HG03558 (cell line): ENCODE measurements at regions not wholly inside any gene's neighbourhood (a gene's known extent, or its start where the extent isn't known, plus 50 kb on each side); places are given as distances from the start of the nearest gene placed in this dataset.
A peak's percentile ranks its signal among the peaks of the same experiment; 100 is the strongest.

Source experiments
- ATAC-seq: cut with Tn5 transposase; IDR thresholded peaks from one replicate; pipeline ENCODE4 v1.9.1; 2021; ENCODE audit warnings: moderate number of reproducible peaks; ENCODE audit not compliant: unreplicated experiment; ENCODE audit errors: extremely low read depth

DNA sequence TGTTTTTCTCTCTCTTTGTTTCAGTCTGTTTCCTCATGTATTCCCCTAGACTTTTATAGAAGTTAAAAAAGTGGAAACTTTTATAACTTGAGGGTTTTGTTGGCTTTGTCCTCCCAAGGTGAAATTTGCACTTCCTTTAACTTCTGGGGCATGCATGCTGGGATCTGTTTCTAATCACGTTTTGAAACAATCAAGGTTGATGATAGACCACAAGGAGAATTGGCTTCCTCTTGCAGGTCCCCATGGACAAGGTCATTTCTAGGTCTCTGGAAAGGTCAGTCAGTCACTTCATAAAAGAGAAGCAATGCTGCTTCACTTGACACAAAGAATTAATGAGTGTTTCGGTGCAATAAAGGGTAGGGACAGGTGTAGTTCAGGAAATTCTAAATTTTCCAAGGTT, 811.8 kb upstream of the CELF2 start:
- no peak for ATAC-seq

DNA sequence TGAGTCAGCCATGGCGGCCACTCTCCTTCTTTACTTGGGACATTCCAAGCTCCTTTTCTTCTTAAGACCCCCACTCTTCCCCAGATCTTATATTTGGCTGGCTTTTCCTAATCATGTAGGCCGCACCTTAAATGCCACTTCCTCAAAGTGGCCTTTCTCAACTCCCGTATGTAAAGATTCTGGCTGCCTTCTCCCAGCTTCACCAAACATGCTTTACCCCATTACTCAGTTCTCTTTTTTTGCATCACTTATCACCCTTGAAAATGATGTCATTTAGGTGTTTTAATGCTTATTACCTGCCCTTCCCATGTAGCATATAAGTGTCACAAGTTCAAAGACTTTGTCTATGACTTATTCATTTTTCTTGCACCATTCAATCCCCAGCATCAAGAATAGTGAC, 810.1 kb upstream of the CELF2 start:
- ATAC-seq: no peak

DNA sequence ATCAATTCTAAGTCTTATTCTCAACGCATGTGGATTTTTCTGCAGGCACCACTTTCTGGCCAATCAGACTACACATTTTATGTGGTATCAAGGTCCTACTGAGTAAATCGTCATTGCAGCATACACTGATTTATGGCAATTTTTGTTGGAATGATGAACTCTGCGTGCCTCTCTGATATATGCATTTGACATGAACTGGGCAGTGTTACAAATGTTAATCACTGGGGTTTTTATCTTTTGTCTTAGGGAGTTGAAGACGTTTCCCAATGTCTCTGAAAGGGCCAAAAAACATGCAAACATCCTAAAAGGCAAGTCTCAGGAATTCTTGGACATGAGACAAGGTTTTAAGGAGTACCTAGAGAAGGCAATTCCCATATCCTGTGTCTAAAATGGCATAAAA, 809.5 kb upstream of the CELF2 start:
- ATAC-seq: no peak

DNA sequence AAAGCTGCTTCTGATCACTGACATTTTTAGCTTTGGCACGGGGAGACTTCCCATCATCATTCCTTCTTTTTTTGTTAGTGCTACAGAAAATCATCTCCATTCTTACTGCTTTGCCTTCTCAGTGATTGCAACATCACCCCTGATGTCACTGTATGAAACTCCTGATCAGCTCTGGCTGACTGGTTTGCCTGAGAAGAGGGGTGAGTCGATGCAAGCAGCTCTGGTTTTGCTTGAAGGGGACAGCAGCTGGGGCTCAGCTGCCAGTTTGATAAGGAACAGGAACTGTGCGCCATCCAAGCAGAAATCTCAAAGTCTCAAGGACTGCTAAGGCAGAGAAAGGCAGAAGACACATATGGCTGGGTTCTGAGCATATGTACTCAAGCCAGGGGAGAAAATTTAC, 808.5 kb upstream of the CELF2 start:
- peak; percentile 41 for ATAC-seq

DNA sequence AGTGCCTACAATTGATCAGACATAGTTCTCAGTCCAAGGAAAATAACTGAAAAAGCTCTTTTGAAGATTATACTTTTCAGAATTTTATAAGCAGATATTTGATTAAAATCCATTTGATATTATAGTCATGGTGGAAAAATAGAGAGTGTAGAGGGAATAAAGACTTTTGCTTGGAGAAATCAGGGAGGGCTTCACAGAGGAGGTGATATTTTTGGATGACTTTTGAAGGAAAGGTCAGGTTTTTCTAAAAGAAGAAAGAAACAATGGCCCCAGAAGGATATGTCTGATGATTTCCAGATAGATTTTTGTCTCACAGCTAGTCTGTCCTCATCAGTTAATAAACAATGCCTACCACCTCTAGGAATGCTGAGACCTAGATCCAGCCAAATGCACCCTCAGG, 806.3 kb upstream of the CELF2 start:
- ATAC-seq: no peak

DNA sequence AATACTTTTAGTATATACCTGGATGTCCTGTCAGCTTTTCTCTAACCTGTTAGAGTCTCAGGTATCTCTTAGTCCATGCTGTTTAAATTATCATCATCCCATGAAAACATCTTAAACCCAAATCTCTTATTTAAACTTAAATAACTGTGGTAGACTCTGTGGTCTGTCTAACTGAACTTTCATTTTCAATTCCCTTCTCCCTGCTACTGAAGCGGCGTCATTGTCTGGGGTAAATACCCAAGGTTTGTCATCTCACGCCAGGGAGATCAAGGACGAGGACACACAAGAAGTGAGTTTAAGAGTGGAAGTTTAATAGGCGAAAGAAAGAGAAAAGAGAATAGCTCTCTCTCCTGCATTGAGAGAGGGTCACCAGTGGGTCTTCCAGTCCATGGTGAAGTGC, 804.4 kb upstream of the CELF2 start:
- no peak for ATAC-seq

DNA sequence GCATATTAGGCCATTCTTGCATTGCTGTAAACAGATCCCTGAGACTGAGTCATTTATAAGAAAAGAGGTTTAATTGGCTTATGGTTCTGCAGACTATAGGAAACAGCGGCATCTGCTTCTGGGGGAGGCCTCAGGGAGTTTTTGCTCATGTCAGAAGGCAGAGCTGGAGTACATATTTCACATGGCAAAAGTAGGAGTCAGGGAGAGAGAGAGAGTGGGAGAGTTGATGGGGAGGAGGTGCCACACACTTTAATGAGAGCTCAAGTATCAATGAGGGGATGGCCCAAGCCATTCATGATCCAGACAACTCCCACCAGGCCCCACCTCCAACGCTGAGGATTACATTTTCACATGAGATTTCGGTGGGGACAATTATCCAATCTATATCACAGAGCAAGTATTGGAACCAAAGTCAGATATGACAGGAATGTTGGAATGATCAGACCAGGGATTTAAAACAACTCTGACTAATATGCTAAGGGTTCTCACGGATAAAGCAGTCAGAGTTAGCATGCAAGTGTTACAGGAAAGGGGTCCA, 795.3 kb upstream of the CELF2 start:
- ATAC-seq: no peak

DNA sequence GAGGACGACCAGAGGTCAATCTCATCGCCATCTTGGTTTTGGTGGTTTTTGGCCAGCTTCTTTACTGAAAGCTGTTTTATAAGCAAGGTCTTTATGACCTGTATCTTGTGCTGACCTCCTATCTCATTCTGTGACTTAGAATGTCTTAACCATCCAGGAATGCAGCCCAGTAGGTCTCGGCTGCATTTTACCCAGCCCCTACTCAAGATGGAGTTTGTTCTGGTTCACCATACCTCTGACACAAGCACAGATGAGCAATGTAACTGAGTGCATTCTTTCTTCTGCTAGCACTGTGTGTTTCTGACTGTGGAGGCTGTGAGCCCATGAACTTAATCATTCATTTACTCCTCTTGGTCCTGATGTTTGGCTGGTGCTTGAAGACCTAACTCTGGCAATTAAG, 794.5 kb upstream of the CELF2 start:
- ATAC-seq: no peak

DNA sequence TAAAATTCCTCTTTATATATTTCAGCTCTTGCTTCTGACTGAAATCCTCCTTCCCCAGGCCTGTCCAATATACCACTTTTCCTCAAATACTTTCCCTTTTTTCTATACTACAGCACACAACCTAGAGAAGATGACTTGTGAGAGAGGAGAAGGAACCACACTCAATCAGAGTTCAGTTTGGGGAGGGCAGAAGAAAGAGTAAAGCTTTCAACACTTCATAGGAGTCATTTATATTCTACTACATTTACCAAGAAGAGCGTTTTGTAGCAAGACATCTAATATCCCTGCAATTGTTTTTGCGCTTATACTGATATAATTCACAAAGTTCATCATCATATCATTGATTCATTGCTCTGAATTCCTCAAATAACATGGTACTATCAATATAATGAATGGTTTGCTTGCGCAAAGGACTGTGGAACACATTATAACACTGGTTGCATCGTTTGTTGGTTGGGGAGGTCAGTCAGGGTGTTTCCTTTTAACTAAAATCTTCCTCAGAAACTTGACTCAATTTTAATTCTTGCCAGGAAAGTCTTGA, 792.5 kb upstream of the CELF2 start:
- no peak for ATAC-seq

DNA sequence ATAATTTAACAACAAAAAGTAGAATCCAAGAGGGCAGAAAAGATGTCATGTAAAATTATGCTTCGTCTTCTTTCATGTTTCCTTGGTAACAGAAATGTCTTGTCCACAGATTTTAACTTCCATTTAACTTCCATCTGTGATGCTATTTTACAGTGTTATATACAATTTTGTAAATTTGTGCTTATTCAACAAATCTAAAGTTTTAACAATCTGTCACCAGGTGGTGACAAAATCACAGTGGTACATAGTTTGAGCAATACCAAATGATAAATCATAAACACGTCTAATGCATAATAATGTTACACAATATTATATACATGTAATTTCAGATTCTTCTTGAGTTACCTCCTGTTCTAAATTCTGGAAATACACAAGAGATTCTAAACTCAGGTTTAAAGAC, 784.4 kb upstream of the CELF2 start:
- ATAC-seq: no peak

DNA sequence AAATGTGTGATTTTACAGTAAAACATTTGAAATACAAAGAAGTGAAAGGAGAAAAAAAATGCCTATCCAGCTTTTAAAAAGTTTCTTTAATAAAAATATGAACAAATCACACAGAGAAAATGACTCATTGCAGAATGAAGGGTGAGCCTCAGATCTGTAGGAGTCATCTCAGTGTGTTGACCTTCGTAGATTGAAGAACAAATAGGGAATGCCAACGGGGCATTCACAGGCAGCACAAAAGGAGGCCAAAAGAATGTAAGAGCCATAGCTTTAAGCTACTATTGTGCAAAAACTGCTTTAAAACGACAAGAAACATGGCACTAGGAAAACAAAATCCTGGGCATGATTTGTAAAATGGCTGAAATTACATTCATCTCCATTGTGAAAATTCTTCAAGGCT, 782.7 kb upstream of the CELF2 start:
- no peak for ATAC-seq

DNA sequence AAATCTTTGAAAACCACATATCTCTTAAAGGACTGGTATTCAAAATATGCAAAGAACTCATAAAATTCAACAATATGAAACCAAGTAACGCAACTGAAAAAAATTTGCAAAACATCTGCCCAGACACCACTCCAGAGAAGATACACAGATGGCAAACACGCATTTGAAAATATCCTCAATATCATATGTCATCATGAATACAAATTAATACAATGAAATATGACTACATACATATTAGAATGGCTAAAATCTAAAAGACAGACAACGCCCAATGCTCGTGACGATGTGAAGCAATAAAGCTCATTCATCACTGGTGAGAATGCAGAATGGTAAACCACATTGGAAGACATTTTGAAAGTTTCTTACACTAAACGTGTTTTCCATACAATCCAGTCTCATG, 770.1 kb upstream of the CELF2 start:
- no peak for ATAC-seq

DNA sequence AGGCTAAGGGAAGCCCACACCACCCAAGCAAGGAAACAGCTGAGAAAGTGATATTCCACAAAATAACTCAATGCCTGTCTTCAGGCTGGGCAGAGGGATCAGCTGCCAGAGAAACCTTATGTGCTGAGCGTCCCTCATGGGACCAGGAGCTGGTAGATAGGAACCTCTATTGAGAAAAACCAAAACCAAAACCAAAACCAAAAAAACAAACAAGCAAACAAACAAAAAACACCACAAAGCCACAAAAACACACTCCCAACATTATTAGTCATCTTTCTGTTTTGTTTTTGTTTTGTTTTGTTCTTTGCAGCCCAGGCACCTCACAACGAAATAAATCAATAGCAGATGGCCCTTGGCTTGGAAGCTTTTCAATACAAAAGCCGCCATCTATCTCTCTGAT, 760.8 kb upstream of the CELF2 start:
- no peak for ATAC-seq

DNA sequence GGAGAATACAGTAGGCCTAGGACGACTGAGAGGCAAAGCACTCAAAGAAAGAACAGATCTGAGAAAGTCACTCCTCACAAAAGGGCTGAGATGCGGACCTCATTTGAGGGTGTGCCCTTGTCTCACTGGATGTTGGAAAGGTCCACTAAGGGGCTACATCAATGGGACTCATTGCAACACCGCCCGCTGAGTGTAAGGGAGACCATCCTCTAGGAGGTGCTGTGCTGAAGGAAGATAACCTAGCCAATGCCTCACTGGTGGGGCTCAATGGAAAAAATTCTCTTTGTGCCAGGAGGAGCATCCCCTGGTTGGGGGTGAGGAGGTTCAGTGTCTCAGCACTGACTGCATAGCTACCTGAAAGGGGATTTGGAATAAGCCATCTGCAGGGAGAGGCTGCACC, 758.7 kb upstream of the CELF2 start:
- no peak for ATAC-seq

DNA sequence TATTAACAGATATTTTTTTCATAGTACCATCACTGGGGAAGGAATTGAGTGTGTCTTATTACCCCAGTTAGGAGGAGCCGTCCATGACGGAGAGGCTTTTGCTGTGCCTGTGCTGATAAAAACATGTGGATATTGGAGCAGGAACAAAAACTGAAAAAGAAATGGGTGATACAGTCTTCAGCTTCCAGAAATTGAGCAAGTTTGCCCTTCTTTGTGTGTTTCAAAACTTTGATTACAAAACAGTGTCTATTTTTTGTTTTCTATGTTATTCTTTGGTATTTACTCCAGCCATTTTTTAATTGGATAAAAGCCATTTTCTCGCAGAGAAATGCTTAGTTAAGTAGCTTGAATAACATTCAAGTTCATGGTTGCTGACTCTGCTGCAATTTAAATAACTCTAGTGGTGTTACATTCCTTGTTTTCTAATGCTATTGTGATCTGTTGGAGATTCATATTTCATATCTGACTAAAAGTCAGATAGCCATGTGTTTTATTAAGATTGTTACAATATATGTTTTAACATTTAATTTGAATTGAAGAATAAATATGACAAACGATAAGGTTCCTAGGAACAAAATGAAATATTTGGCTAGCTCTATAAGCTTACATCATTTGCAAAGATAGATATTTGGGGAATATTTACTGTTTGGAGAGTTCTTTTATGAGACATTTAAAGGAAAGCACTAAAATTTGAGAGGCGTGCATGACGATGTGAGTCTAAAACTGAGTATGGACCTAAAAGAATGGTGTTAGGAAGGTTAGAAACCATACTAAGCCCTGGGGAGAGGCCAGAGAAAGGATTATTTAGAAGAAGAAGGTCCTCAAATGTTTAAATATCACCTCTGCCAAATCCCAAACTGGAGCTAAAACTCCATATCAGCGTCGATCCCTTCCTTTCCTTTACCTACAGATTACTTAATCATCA, 747.3 kb upstream of the CELF2 start:
- no peak for ATAC-seq

DNA sequence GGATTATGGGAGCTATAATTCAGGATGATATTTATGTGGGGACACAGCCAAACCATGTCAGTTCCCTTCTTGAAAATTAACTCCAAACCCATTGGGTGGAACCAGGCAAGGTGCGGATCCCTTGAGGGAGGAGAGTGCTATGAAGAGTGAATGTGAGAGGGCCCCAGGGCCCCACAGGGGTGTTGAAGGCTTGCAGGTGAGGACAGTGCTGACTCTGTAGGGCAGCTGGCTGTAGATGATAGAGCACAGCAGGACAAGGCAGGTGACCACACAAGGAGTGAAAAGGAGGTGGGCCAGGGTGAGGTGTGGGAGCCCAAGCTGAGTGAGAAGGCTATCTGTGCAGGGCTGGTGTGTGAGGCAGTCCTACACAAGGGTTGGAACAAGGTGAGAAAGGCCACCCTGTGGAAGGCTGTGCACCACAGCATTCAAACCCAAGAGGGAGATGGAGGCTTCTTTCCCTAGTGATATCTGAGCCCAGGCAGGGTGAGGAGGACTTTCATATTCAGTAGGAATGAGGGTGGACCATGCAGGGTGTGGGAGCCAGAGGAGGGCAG, 746.0 kb upstream of the CELF2 start:
- ATAC-seq: no peak

DNA sequence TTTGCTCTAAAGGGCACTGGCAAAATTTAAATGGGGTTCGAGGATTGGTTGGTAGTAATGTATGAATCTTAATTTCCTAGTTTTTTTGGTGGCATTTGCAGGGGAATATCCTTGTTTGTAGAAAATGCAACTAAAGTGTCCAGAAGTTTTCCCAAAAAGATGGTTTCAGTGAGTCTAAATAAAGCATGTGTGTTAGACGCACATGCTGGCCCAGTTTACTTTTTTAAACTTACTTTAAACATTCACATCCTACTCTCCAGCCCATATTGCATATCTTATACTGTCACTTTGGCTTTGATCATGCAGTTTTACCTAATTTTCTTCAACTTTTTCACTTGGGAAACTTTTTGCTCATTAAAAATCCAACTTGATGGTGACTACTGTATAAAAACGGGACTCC, 744.0 kb upstream of the CELF2 start:
- ATAC-seq: no peak

DNA sequence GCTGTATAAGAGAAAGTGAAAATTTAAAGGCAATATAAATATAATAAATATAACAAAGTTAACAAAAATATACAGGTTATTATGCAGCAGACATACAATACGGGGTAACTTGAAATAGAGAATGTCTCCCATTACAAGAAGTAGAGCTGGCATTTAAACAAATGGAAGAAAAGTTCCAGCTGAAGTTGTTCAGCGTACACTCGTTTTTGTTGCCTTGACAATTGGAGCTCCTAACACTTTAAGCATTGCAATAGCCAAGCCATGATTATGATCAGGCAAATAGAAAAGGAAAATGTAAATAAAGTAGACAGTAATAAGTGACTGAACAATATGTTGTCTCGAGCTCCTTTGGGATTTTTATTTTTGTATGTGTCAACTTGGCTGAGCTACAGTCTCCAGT, 737.8 kb upstream of the CELF2 start:
- ATAC-seq: no peak

DNA sequence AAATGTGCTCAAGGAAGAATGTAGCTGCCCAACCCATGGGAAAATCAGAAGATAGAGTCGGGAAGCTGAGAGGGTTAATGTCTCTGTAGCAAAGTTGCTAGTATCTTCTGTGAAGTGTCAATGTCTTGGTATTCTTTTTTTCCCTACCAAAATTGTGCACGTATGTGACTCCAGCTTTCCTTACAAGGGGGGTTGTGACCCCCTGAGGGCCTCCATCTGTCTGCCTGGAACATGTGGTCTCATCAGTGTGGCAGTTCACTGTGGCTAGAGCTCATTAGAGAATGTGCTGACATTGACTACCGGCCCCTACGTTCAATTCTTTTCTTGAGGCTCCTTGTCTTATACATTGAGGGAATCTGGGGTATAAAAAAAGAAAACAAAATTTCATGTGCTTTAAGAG, 725.2 kb upstream of the CELF2 start:
- ATAC-seq: no peak

DNA sequence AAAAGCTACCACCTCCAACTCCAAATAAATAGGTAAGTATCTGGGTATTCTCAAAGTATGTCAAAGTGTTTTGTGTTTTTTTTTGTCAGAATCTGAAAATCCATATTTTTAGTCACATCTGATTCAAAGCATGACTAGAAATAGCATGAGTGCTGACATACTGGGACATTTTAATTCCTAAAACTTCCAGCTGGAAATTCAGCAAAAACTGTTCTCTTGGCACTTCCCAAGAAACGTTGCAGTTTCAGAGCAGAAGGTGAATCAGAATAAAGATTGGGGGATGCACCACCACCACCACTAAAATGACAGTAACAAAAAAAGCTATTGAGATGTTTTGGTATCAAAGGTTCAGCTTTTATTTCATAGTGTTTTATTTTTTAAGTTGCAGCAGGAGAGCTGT, 724.6 kb upstream of the CELF2 start:
- no peak for ATAC-seq

DNA sequence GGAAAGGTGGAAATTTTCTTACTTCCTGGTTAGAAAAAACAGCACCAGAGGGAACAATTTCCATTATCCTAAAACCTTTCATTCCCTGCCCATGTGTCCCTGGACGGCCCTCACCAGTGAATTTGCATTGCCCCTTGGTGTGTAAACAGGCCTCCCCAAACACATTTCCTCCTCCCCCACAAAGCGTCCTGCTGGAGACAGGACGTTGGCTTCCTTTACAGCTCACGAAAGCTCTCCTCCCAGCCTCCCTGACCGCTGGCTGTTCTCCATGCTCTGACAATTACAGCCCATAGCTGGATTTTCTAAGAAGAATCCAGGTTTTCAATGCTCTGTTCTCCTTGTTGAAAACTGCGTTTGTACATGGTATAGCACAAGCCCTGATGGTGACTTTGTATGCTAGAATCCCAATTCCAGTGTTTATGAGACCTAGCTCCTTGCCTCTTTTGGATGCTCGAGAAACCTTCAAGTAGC, 724.2 kb upstream of the CELF2 start:
- no peak for ATAC-seq
